ENCODE measurements at regions not wholly inside any gene's neighbourhood (a gene's known extent, or its start where the extent isn't known, plus 50 kb on each side); places are given as distances from the start of the nearest gene placed in this dataset.

DNA sequence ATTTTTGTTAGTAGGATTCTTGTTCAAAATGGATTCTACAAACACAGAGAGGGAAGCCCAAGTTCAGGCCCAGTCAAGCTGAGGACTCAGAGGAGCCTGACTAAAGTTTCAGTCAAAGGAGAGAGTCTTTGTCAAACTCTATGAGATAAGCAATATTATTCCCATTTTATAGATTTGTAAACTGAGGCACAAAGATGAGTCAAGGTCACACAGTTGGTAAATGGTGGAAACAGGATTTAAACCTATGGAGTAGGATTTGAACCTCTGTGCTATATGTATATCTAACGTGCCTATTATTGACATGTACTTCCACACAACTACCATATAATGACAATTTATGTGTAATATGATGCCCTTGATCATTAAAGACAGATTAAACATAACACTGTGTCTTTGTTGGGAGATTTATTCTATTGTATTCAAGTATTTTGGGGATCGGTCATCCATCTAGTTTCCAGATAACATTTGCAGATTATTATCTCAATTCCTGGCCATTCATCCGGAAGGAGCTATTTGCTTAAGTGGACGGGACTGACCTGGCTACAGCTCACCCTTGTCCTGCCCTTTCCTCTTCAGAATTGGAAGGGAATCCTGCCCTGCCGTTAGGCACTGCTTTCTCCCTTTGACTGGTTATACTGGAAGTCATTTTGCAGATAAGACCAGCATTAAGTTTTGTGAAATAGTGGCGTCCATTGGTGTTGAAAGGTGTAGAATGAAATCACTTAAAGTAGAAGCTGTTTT lies 86.1 kb upstream of the LMO4 start:
- no peak for TF ChIP-seq ZBTB7A (IDR thresholded peaks at IDR 0.05; ENCODE audit: low read depth)
- no peak for TF ChIP-seq YY1 (IDR thresholded peaks at IDR 0.05; ENCODE audit: low read depth)
- no peak for TF ChIP-seq CEBPB (IDR thresholded peaks at IDR 0.05)
- no peak for TF ChIP-seq RAD21 (IDR thresholded peaks at IDR 0.05; ENCODE audit: low read depth)
- TF ChIP-seq TAF1 (IDR thresholded peaks at IDR 0.05; ENCODE audit: low read depth) = no peak
- TF ChIP-seq, protein P1, sequence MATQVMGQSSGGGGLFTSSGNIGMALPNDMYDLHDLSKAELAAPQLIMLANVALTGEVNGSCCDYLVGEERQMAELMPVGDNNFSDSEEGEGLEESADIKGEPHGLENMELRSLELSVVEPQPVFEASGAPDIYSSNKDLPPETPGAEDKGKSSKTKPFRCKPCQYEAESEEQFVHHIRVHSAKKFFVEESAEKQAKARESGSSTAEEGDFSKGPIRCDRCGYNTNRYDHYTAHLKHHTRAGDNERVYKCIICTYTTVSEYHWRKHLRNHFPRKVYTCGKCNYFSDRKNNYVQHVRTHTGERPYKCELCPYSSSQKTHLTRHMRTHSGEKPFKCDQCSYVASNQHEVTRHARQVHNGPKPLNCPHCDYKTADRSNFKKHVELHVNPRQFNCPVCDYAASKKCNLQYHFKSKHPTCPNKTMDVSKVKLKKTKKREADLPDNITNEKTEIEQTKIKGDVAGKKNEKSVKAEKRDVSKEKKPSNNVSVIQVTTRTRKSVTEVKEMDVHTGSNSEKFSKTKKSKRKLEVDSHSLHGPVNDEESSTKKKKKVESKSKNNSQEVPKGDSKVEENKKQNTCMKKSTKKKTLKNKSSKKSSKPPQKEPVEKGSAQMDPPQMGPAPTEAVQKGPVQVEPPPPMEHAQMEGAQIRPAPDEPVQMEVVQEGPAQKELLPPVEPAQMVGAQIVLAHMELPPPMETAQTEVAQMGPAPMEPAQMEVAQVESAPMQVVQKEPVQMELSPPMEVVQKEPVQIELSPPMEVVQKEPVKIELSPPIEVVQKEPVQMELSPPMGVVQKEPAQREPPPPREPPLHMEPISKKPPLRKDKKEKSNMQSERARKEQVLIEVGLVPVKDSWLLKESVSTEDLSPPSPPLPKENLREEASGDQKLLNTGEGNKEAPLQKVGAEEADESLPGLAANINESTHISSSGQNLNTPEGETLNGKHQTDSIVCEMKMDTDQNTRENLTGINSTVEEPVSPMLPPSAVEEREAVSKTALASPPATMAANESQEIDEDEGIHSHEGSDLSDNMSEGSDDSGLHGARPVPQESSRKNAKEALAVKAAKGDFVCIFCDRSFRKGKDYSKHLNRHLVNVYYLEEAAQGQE (IDR thresholded peaks at IDR 0.05; ENCODE audit: low read depth) = no peak
- TF ChIP-seq NFIC (IDR thresholded peaks at IDR 0.05) = no peak
- no peak for TF ChIP-seq CREB1 (IDR thresholded peaks at IDR 0.05; ENCODE audit: low read depth)
- TF ChIP-seq, protein P2, sequence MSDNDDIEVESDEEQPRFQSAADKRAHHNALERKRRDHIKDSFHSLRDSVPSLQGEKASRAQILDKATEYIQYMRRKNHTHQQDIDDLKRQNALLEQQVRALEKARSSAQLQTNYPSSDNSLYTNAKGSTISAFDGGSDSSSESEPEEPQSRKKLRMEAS (IDR thresholded peaks at IDR 0.05) = no peak

DNA sequence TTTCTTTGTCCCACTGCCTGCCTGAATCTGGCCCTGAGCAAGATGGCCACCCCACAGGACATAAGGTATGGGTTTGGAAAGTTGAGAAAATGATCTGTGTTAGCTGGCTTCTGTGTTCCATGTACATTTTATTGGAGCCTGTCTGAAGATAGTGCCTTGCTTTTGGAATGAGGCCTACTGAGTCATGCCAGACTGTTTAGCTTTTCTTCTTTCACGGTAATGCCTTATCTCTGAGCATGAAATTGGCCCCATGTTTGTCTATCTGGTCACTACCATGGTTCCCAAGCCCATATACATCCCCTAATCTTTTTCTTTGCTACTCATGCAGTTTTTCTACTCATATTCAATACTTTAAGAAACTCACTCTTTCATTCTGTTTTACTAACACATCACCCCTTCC lies 85.1 kb upstream of the LMO4 start:
- TF ChIP-seq YY1 (IDR thresholded peaks at IDR 0.05; ENCODE audit: low read depth) = no peak
- no peak for TF ChIP-seq CEBPB (IDR thresholded peaks at IDR 0.05)
- TF ChIP-seq ZBTB7A (IDR thresholded peaks at IDR 0.05; ENCODE audit: low read depth) = no peak
- no peak for TF ChIP-seq FOXM1 (IDR thresholded peaks at IDR 0.05; ENCODE audit: borderline replicate concordance, low read depth)
- no peak for TF ChIP-seq EGR1 (IDR thresholded peaks at IDR 0.05)
- TF ChIP-seq, protein P2 (IDR thresholded peaks at IDR 0.05) = no peak
- TF ChIP-seq EP300 (IDR thresholded peaks at IDR 0.05; ENCODE audit: borderline replicate concordance) = no peak
- TF ChIP-seq TAF1 (IDR thresholded peaks at IDR 0.05; ENCODE audit: low read depth) = no peak
- no peak for TF ChIP-seq RAD21 (IDR thresholded peaks at IDR 0.05; ENCODE audit: low read depth)
- TF ChIP-seq CREB1 (IDR thresholded peaks at IDR 0.05; ENCODE audit: low read depth) = no peak
- no peak for TF ChIP-seq TEAD4 (IDR thresholded peaks at IDR 0.05)
- TF ChIP-seq TCF12 (IDR thresholded peaks at IDR 0.05; ENCODE audit: low read depth) = no peak
- TF ChIP-seq, protein P1 (IDR thresholded peaks at IDR 0.05; ENCODE audit: low read depth) = no peak

DNA sequence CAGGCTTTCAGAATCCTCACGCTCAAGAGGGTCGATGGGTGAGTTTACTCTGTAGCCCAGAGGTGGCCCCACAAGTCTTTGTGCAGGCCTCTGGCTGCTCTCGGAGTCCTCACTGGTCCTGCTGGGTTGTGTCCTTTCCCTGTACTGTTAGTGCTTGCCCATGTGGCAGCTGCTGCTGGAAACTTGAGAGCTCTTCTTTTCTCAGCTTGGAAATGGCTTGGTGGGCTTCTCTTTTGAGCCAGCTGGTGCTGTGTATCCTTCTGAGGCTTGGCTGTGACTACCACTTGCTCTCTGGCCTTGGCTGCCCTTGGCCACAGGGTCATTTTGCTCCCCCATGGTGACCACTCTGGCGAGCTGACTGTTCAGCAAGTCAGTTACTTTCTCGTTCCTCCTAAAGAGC lies 82.2 kb upstream of the LMO4 start:
- TF ChIP-seq, protein P1 (IDR thresholded peaks at IDR 0.05; ENCODE audit: low read depth) = no peak
- no peak for TF ChIP-seq CREB1 (IDR thresholded peaks at IDR 0.05; ENCODE audit: low read depth)
- no peak for TF ChIP-seq CEBPB (IDR thresholded peaks at IDR 0.05)
- TF ChIP-seq, protein P2 (IDR thresholded peaks at IDR 0.05) = no peak
- TF ChIP-seq TCF12 (IDR thresholded peaks at IDR 0.05; ENCODE audit: low read depth) = no peak
- no peak for TF ChIP-seq TEAD4 (IDR thresholded peaks at IDR 0.05)
- no peak for TF ChIP-seq FOXM1 (IDR thresholded peaks at IDR 0.05; ENCODE audit: borderline replicate concordance, low read depth)
- no peak for TF ChIP-seq ZBTB7A (IDR thresholded peaks at IDR 0.05; ENCODE audit: low read depth)
- no peak for TF ChIP-seq EGR1 (IDR thresholded peaks at IDR 0.05)
- no peak for TF ChIP-seq EP300 (IDR thresholded peaks at IDR 0.05; ENCODE audit: borderline replicate concordance)
- TF ChIP-seq RAD21 (IDR thresholded peaks at IDR 0.05; ENCODE audit: low read depth) = no peak
- TF ChIP-seq NFIC (IDR thresholded peaks at IDR 0.05) = no peak
- TF ChIP-seq, protein P3, sequence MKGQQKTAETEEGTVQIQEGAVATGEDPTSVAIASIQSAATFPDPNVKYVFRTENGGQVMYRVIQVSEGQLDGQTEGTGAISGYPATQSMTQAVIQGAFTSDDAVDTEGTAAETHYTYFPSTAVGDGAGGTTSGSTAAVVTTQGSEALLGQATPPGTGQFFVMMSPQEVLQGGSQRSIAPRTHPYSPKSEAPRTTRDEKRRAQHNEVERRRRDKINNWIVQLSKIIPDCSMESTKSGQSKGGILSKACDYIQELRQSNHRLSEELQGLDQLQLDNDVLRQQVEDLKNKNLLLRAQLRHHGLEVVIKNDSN (IDR thresholded peaks at IDR 0.05) = no peak
- no peak for TF ChIP-seq TAF1 (IDR thresholded peaks at IDR 0.05; ENCODE audit: low read depth)
- no peak for TF ChIP-seq YY1 (IDR thresholded peaks at IDR 0.05; ENCODE audit: low read depth)

DNA sequence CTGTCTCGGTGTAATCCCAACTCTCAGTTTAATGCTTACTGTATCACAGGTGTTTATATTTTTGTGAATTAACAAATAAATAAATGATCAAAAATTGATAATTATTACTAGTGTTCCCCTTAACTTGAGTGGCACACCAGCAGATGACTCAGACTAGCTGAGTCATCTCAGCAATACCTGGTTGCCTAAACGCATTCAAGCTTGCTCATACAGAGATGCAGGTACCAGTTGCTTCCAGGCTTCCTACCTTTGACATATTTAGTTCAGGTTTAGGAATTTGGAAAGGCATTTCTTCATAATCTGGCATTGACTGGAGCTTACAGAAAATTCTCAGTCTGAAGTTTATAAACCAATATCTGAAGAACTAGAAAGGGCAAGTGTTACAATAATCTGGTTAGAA lies 78.9 kb upstream of the LMO4 start:
- TF ChIP-seq CEBPB (IDR thresholded peaks at IDR 0.05) (no peak), TAF1 (IDR thresholded peaks at IDR 0.05; ENCODE audit: low read depth) (no peak), RAD21 (IDR thresholded peaks at IDR 0.05; ENCODE audit: low read depth) (no peak), CREB1 (IDR thresholded peaks at IDR 0.05; ENCODE audit: low read depth) (no peak), TCF12 (IDR thresholded peaks at IDR 0.05; ENCODE audit: low read depth) (no peak), FOXM1 (IDR thresholded peaks at IDR 0.05; ENCODE audit: borderline replicate concordance, low read depth) (no peak), EGR1 (IDR thresholded peaks at IDR 0.05) (no peak)
- TF ChIP-seq, protein P3 (IDR thresholded peaks at IDR 0.05) = no peak
